ENCODE measurements at regions not wholly inside any gene's neighbourhood (a gene's known extent, or its start where the extent isn't known, plus 50 kb on each side); places are given as distances from the start of the nearest gene placed in this dataset.

GRCh38 chr12:126191031-126191891 lies 1126.0 kb downstream of the AACS start:
- no peak for TF ChIP-seq CTCF (IDR thresholded peaks at IDR 0.05; ENCODE audit: low read length)
- no peak for TF ChIP-seq EZH2 (IDR thresholded peaks at IDR 0.05; ENCODE audit: borderline replicate concordance, low read length)
